PC-3 (cell line): ENCODE measurements at regions not wholly inside any gene's neighbourhood (a gene's known extent, or its start where the extent isn't known, plus 50 kb on each side); places are given as distances from the start of the nearest gene placed in this dataset.

Experiments used
- CTCF ChIP-seq: fragments of 300-600 bp; sonication (generic); conservative IDR thresholded peaks from 2 replicates; pipeline ENCODE4 v1.5.1; 2017; ENCODE audit warnings: antibody characterized with exemption, low read depth, mild to moderate bottlenecking, low read length
- EZH2phosphoT487 ChIP-seq: fragments of 300-600 bp; sonication (generic); IDR thresholded peaks from 2 replicates; pipeline ENCODE4 v1.6.1; 2018; ENCODE audit warnings: mild to moderate bottlenecking, antibody characterized with exemption, low read length, borderline replicate concordance

GRCh38 chr1:96934282-96934681, 212.7 kb downstream of the PTBP2 start:
- no peak for TF ChIP-seq CTCF
- TF ChIP-seq EZH2phosphoT487: no peak
